Caco-2 (cell line): ENCODE measurements at regions not wholly inside any gene's neighbourhood (a gene's known extent, or its start where the extent isn't known, plus 50 kb on each side); places are given as distances from the start of the nearest gene placed in this dataset.

ENCODE experiments used
- BruUV-seq: library from RNA; stranded (reverse); fragments of 400-500 nt; replicated peaks from 2 replicates; lab custom pipeline; 2021; lab: Mats Ljungman, UMichigan
- CTCF ChIA-PET: fragments of 300-600 bp; sonication (Branson Sonifier 250); formaldehyde crosslinking; loops from one replicate; lab custom pipeline; 2022; ENCODE audit warnings: antibody characterized with exemption; lab: Charles Lee
- POLR2A ChIA-PET: fragments of 300-600 bp; sonication (Branson Sonifier 250); formaldehyde crosslinking; loops from one replicate; lab custom pipeline; 2022; ENCODE audit warnings: antibody characterized with exemption; lab: Charles Lee
- DNase-seq, 2 experiments: peaks; one replicate each; pipeline versions ENCODE4 v3.0.0 to v3.0.0-alpha.2; 2020 to 2022
- H3K27me3 ChIP-seq: replicated peaks from 2 replicates; pipeline ENCODE4 v1.6.0; 2011; ENCODE audit warnings: low read length; ENCODE audit not compliant: control insufficient read depth, insufficient read depth
- H3K36me3 ChIP-seq: 2 replicates; pipeline ENCODE4 v1.5.1; 2011; ENCODE audit warnings: low read length; ENCODE audit not compliant: control insufficient read depth, insufficient read depth
- H3K4me1 ChIP-seq: fragments of 250-450 bp; sonication (Bioruptor Pico); 2 replicates; pipeline ENCODE4 v1.5.1; 2020; ENCODE audit warnings: mild to moderate bottlenecking
- H3K4me3 ChIP-seq: 2 replicates; pipeline ENCODE4 v1.5.1; 2011; ENCODE audit warnings: low read depth, mild to moderate bottlenecking, control low read depth, low read length
- H3K9me3 ChIP-seq: fragments of 250-450 bp; sonication (Bioruptor Pico); 2 replicates; pipeline ENCODE4 v1.5.1; 2020; ENCODE audit warnings: mild to moderate bottlenecking, moderate library complexity
- H3K27ac Mint-ChIP-seq: one replicate; pipeline ENCODE4 v1.8.0; 2022; ENCODE audit warnings: mixed read lengths; ENCODE audit not compliant: unreplicated experiment
- H3K27me3 Mint-ChIP-seq: one replicate; pipeline ENCODE4 v1.8.0; 2022; ENCODE audit warnings: mixed read lengths; ENCODE audit not compliant: insufficient read depth, unreplicated experiment
- H3K36me3 Mint-ChIP-seq: one replicate; pipeline ENCODE4 v1.8.0; 2022; ENCODE audit warnings: mild to moderate bottlenecking, mixed read lengths; ENCODE audit not compliant: insufficient read depth, unreplicated experiment
- H3K4me1 Mint-ChIP-seq: one replicate; pipeline ENCODE4 v1.8.0; 2022; ENCODE audit warnings: low read depth, mixed read lengths; ENCODE audit not compliant: unreplicated experiment
- H3K4me3 Mint-ChIP-seq: one replicate; pipeline ENCODE4 v1.8.0; 2022; ENCODE audit warnings: mild to moderate bottlenecking, moderate library complexity, mixed read lengths; ENCODE audit not compliant: unreplicated experiment
- H3K9me3 Mint-ChIP-seq: one replicate; pipeline ENCODE4 v1.8.0; 2022; ENCODE audit warnings: mixed read lengths; ENCODE audit not compliant: unreplicated experiment
- intact Hi-C: fragments of 100-400 bp; cut with micrococcal nuclease; formaldehyde crosslinking; loops from one replicate; pipeline ENCODE4 v1.10.0; 2022; ENCODE audit not compliant: unreplicated experiment
- TF ChIP-seq, protein P1 (sequence below), 2 experiments: fragments of 200-600 bp in 1 of 2; IDR thresholded peaks; 1 replicate in 1 of 2; 2 replicates in 1 of 2; pipeline versions ENCODE4 v1.5.1 to v1.8.0; 2011 to 2022; ENCODE audit warnings: antibody characterized with exemption in 1 of 2, control low read depth in 1 of 2, inconsistent platforms in 1 of 2, low read depth in 1 of 2, low read length in 1 of 2, mild to moderate bottlenecking in 1 of 2, moderate library complexity in 1 of 2; ENCODE audit not compliant: insufficient read depth in 1 of 2, severe bottlenecking in 1 of 2, unreplicated experiment in 1 of 2

DNA sequence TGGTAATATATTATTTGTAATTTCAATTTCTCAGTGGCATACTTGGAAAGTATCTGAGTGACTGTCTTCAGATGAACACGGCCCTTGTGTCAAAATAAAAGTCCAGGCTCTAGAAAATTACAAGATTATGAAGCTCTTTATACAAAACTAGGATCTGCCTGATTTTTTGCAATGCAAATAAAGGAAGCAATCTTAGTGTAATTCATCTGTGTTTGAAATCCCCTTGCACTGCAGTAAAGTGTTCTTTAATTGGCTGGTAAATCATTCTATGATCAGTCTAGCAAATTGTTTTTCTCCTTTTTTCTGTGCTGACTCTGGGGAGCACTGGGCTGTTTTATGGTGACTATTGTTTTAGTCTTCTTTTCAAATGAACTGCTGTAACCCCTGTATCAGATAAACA lies 1039.0 kb downstream of the SOCS6 start:
- Mint-ChIP-seq H3K27ac (no peak overlapping the region), H3K4me1 (no peaks in the 10 kb centered on the region), H3K9me3 (no peaks in the 10 kb centered on the region), H3K4me3 (no peak overlapping the region), H3K27me3 (peaks cover 3% of the 10 kb centered on the region), H3K36me3 (no peaks in the 10 kb centered on the region)
- Histone ChIP-seq H3K9me3 (no peaks in the 10 kb centered on the region), H3K36me3 (no peaks in the 10 kb centered on the region), H3K27me3 (no peaks in the 10 kb centered on the region), H3K4me3 (no peak overlapping the region), H3K4me1 (no peaks in the 10 kb centered on the region)
- ChIA-PET POLR2A (interaction anchor here (0.6 kb wide), 1 partner anchor 10 kb away, joined by 6 read pairs; no protein-coding TSS in a partner anchor), CTCF (no interaction called here)
- DNase-seq: no peak
- TF ChIP-seq, protein P1, sequence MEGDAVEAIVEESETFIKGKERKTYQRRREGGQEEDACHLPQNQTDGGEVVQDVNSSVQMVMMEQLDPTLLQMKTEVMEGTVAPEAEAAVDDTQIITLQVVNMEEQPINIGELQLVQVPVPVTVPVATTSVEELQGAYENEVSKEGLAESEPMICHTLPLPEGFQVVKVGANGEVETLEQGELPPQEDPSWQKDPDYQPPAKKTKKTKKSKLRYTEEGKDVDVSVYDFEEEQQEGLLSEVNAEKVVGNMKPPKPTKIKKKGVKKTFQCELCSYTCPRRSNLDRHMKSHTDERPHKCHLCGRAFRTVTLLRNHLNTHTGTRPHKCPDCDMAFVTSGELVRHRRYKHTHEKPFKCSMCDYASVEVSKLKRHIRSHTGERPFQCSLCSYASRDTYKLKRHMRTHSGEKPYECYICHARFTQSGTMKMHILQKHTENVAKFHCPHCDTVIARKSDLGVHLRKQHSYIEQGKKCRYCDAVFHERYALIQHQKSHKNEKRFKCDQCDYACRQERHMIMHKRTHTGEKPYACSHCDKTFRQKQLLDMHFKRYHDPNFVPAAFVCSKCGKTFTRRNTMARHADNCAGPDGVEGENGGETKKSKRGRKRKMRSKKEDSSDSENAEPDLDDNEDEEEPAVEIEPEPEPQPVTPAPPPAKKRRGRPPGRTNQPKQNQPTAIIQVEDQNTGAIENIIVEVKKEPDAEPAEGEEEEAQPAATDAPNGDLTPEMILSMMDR (IDR thresholded peaks at IDR 0.05; ENCODE audit: insufficient read depth in 1 of 2, low read depth in 1 of 2, low read length in 1 of 2, severe bottlenecking in 1 of 2, unreplicated experiment in 1 of 2): no peak
- no TSS peak for BruUV-seq
- intact Hi-C loops: no loop called here

DNA sequence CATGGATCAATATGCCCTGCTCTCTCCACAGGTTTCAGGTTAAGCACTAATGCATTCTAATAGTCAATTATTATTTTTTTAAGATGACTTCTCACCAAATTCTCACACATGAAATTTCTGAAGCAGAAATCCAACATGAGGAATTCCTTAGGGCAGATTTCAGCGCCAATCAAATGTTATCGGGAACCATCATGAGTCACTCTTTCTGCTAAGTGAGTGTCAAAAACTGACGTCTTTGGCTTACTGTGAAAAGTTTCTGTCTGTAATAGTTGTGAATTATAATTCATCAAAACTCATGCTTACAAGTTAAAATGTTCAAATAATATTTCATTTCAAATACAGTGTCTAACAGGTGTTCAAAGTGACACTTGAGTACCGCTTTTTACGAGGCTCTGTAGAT lies 1038.6 kb downstream of the SOCS6 start:
- H3K9me3 Mint-ChIP-seq: no peaks in the 10 kb centered on the region
- no peaks in the 10 kb centered on the region for H3K27me3 ChIP-seq
- H3K27me3 Mint-ChIP-seq: peaks cover 3% of the 10 kb centered on the region
- no peaks in the 10 kb centered on the region for H3K36me3 Mint-ChIP-seq
- H3K4me3 ChIP-seq: no peak overlapping the region
- DNase-seq: no peak
- H3K4me3 Mint-ChIP-seq: no peak overlapping the region
- H3K4me1 Mint-ChIP-seq: no peaks in the 10 kb centered on the region
- TF ChIP-seq, protein P1 (IDR thresholded peaks at IDR 0.05; ENCODE audit: insufficient read depth in 1 of 2, low read depth in 1 of 2, low read length in 1 of 2, severe bottlenecking in 1 of 2, unreplicated experiment in 1 of 2): no peak
- CTCF ChIA-PET: no interaction called here
- no peaks in the 10 kb centered on the region for H3K36me3 ChIP-seq
- H3K9me3 ChIP-seq: no peaks in the 10 kb centered on the region
- H3K27ac Mint-ChIP-seq: no peak overlapping the region
- POLR2A ChIA-PET: interaction anchor here (0.6 kb wide), 1 partner anchor 10 kb away, joined by 6 read pairs; no protein-coding TSS in a partner anchor
- intact Hi-C loops: no loop called here
- BruUV-seq: no TSS peak
- no peaks in the 10 kb centered on the region for H3K4me1 ChIP-seq

DNA sequence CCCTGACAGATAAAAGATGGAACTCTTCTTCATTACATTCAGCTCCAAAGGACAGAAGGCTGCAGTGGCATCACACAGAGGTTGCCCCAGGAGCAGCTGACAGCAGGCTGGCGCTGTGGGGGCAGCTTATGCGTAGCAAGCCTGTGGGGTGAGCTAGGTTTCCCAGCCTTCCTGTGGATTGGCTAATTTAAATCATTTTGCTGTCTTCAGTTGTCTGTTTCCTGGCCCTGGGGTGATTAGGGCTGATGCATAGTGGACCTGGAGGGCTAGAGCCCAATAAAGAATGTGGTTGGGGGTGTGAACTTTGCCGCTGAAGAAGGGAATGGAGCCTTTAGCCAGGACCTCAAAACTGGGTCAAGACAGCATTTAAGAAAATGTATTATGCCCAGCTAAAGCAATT lies 1038.0 kb downstream of the SOCS6 start:
- no peaks in the 10 kb centered on the region for H3K4me1 Mint-ChIP-seq
- TF ChIP-seq, protein P1 (IDR thresholded peaks at IDR 0.05; ENCODE audit: insufficient read depth in 1 of 2, low read depth in 1 of 2, low read length in 1 of 2, severe bottlenecking in 1 of 2, unreplicated experiment in 1 of 2): no peak
- no peak overlapping the region for H3K4me3 ChIP-seq
- no peaks in the 10 kb centered on the region for H3K36me3 Mint-ChIP-seq
- H3K27me3 Mint-ChIP-seq: peaks cover 3% of the 10 kb centered on the region
- no peaks in the 10 kb centered on the region for H3K9me3 Mint-ChIP-seq
- no TSS peak for BruUV-seq
- no peaks in the 10 kb centered on the region for H3K36me3 ChIP-seq
- intact Hi-C loops: no loop called here
- H3K27me3 ChIP-seq: no peaks in the 10 kb centered on the region
- H3K9me3 ChIP-seq: no peaks in the 10 kb centered on the region
- no peak for DNase-seq
- ChIA-PET POLR2A (no interaction called here), CTCF (no interaction called here)
- H3K27ac Mint-ChIP-seq: no peak overlapping the region
- H3K4me1 ChIP-seq: no peaks in the 10 kb centered on the region
- no peak overlapping the region for H3K4me3 Mint-ChIP-seq
